Activated B cell treated with CpG ODN at 0.5 μM for 24 hours (primary cell): ENCODE measurements at regions not wholly inside any gene's neighbourhood (a gene's known extent, or its start where the extent isn't known, plus 50 kb on each side); places are given as distances from the start of the nearest gene placed in this dataset.

ENCODE experiments used
- ATAC-seq: fragments of 200-7000 bp; cut with Tn5 transposase; one replicate; pipeline ENCODE4 v1.10.0; 2021; ENCODE audit warnings: low read depth, mild to moderate bottlenecking, moderate library complexity
- CTCF ChIA-PET: fragments of 350-600 bp; sonication (Branson Sonifier 250); formaldehyde crosslinking; loops from one replicate; lab custom pipeline; 2021; ENCODE audit warnings: antibody characterized with exemption; lab: Charles Lee
- POLR2A ChIA-PET: fragments of 350-600 bp; sonication (Branson Sonifier 250); formaldehyde crosslinking; loops from one replicate; lab custom pipeline; 2021; ENCODE audit warnings: antibody characterized with exemption; lab: Charles Lee
- DNase-seq: peaks from one replicate; pipeline ENCODE4 v3.0.0; 2022
- H3K27ac Mint-ChIP-seq: one replicate; pipeline ENCODE4 v1.8.0; 2020; ENCODE audit warnings: mixed read lengths
- H3K27me3 Mint-ChIP-seq: one replicate; pipeline ENCODE4 v1.8.0; 2021; ENCODE audit warnings: mixed read lengths
- H3K36me3 Mint-ChIP-seq: one replicate; pipeline ENCODE4 v1.8.0; 2021; ENCODE audit warnings: low read depth, mixed read lengths
- H3K4me1 Mint-ChIP-seq: one replicate; pipeline ENCODE4 v1.8.0; 2021; ENCODE audit warnings: mixed read lengths
- H3K4me3 Mint-ChIP-seq: one replicate; pipeline ENCODE4 v1.8.0; 2020; ENCODE audit warnings: mild to moderate bottlenecking, mixed read lengths
- H3K9me3 Mint-ChIP-seq: one replicate; pipeline ENCODE4 v1.8.0; 2020; ENCODE audit warnings: mixed read lengths
- CTCF ChIP-seq: fragments of 200-600 bp; IDR thresholded peaks from one replicate; pipeline ENCODE4 v1.8.0; 2022; ENCODE audit warnings: antibody characterized with exemption, mild to moderate bottlenecking
- intact Hi-C: fragments of 100-400 bp; cut with micrococcal nuclease; formaldehyde crosslinking; loops from one replicate; pipeline ENCODE4 v1.15.1; 2024

DNA sequence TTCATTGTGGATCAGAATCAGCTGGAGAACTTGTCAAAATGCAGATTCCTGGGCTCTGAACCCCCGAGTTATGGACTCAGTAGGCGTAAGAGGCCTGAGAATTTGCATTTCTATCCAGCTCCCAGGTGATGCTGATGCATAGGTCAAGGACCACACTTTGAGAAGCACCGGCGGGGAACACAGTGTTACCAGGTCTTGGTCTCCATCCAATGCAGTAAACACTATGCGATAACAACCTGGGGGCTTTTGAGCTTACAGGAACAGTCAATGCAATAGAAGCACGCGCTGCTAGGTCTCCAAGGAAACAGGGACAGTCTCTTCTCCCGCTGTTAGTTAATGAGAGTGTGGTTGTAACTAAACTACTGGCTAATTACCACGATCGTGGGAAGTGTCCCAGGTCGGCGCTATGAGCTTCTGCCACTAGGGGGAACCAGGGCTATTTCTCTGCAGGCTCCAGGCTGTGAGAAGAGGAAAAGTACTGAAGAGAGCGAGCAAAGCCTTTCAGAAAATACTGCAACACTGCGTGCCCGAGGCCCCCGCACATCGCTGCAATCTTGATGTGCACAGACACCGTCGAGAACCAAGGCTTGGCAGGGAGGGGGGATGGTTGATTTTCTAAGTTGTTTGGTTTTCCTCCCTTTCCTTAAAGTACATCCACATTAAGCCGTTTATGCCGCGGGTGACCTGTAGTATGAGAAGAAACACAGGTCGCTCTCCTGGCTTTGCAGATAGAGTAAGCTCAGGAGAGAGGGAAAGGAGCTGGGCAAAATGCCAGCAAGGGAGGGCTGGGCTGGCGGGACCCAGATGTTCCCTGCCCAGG, 52.0 kb upstream of the KCNA1 start:
- Mint-ChIP-seq H3K27ac (no peak overlapping the region), H3K27me3 (peaks cover 35% of the 10 kb centered on the region), H3K4me3 (peak overlapping the region; percentile 73), H3K9me3 (no peaks in the 10 kb centered on the region), H3K36me3 (no peaks in the 10 kb centered on the region), H3K4me1 (peaks cover 17% of the 10 kb centered on the region)
- ChIA-PET CTCF (interaction anchor here (0.7 to 3.5 kb wide), 21 partner anchors 9 to 227 kb away, joined by 3 to 21 read pairs (median 4); no protein-coding TSS in a partner anchor), POLR2A (interaction anchor here (0.6 kb wide), 1 partner anchor 49 kb away, joined by 5 read pairs; no protein-coding TSS in a partner anchor)
- intact Hi-C loops = loop anchor here (1.0 to 5.0 kb wide), 5 partner anchors 53 to 1180 kb away; no protein-coding TSS in a partner anchor
- DNase-seq (peak; percentile 64), ATAC-seq (peak; percentile 90)
- no peak for TF ChIP-seq CTCF

- DNase-seq (no peak), ATAC-seq (no peak)
- POLR2A ChIA-PET = no interaction called here
- Mint-ChIP-seq H3K27ac (no peak overlapping the region), H3K4me3 (peak overlapping the region; percentile 73), H3K27me3 (peaks cover 39% of the 10 kb centered on the region), H3K4me1 (peaks cover 17% of the 10 kb centered on the region), H3K9me3 (no peaks in the 10 kb centered on the region), H3K36me3 (no peaks in the 10 kb centered on the region)
- TF ChIP-seq CTCF = no peak
- CTCF ChIA-PET = interaction anchor here (1.1 to 3.5 kb wide), 9 partner anchors 9 to 227 kb away, joined by 4 to 21 read pairs (median 14); no protein-coding TSS in a partner anchor
- intact Hi-C loops = loop anchor here (5.0 kb wide), 2 partner anchors 164 to 1179 kb away; no protein-coding TSS in a partner anchor
These were observed 51.3 kb upstream of the KCNA1 start for GRCh38 chr12:4858386-4858785.

GRCh38 chr12:4859478-4860210, 50.1 kb upstream of the KCNA1 start:
- DNase-seq (no peak), ATAC-seq (no peak)
- Mint-ChIP-seq H3K36me3 (no peaks in the 10 kb centered on the region), H3K27me3 (peaks cover 43% of the 10 kb centered on the region), H3K27ac (no peak overlapping the region), H3K4me3 (no peak overlapping the region), H3K4me1 (peaks cover 17% of the 10 kb centered on the region), H3K9me3 (no peaks in the 10 kb centered on the region)
- TF ChIP-seq CTCF = no peak
- intact Hi-C loops = loop anchor here (5.0 kb wide), 2 partner anchors 163 to 1178 kb away; no protein-coding TSS in a partner anchor
- POLR2A ChIA-PET = interaction anchor here (0.8 kb wide), 1 partner anchor 184 kb away, joined by 5 read pairs; the partner anchor contains the start of gene KCNA5
- CTCF ChIA-PET = interaction anchor here (0.7 to 3.5 kb wide), 5 partner anchors 11 to 225 kb away, joined by 3 to 21 read pairs (median 17); no protein-coding TSS in a partner anchor
